GM12892 (cell line): ENCODE measurements at regions not wholly inside any gene's neighbourhood (a gene's known extent, or its start where the extent isn't known, plus 50 kb on each side); places are given as distances from the start of the nearest gene placed in this dataset.

Experiments used
- POLR2A ChIP-seq: IDR thresholded peaks from 2 replicates; pipeline ENCODE4 v1.6.1; 2011; ENCODE audit warnings: low read depth, low read length, control low read depth
- POLR2AphosphoS5 ChIP-seq: IDR thresholded peaks from 2 replicates; pipeline ENCODE4 v1.6.1; 2011; ENCODE audit warnings: low read depth, low read length, control low read depth

DNA sequence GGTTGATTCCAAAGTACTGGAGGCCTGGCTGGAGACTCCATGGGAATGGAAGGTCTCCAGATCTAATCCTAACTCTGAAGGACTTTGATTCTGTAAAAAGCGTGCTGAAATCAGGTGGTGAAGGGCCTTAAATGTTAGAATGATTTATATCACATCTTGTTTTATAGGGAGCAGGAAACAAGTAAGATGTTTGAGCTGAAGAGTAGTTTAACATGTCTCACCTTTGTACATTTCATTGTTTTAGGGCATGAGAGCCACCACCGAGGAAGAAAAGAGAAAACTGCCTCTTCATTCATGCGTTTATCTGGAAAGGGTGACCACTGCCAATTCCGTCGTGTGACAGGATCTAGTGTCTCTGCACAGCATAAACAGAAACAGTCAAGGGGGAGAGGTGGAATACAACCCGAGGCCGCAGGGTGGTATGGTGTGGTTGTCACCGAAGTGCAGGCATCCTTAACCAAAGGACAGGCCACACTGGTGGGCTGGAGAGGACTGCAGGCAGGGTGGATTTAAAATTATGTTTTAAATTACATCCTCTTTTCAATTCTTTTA lies 445.3 kb downstream of the SLC4A3 start:
- no peak for TF ChIP-seq POLR2AphosphoS5
- no peak for TF ChIP-seq POLR2A
